NT2/D1 (cell line): ENCODE measurements at regions not wholly inside any gene's neighbourhood (a gene's known extent, or its start where the extent isn't known, plus 50 kb on each side); places are given as distances from the start of the nearest gene placed in this dataset.
"Not testable (repeated sequence)": the region's sequence is repeated elsewhere in the genome, so short reads cannot be mapped to it uniquely, and the experiment has no call there.

Experiments
- DNase-seq: peaks from one replicate; pipeline ENCODE4 v3.0.0-alpha.2; 2011; ENCODE audit warnings: low read depth, low spot score
- H3K27me3 ChIP-seq: 2 replicates; pipeline ENCODE4 v1.6.0; 2011; ENCODE audit warnings: mild to moderate bottlenecking; ENCODE audit not compliant: insufficient read length, insufficient read depth
- H3K36me3 ChIP-seq: 2 replicates; pipeline ENCODE4 v1.6.1; 2011; ENCODE audit warnings: mild to moderate bottlenecking, low read length, mixed read lengths; ENCODE audit not compliant: insufficient read depth, insufficient read length
- H3K4me1 ChIP-seq: 2 replicates; pipeline ENCODE4 v1.5.1; 2011; ENCODE audit not compliant: insufficient read depth, insufficient read length
- H3K4me3 ChIP-seq: 2 replicates; pipeline ENCODE4 v1.5.1; 2011; ENCODE audit warnings: low read depth; ENCODE audit not compliant: insufficient read length
- H3K9ac ChIP-seq: 2 replicates; pipeline ENCODE4 v1.6.0; 2011; ENCODE audit warnings: low read depth; ENCODE audit not compliant: insufficient read length
- H3K9me3 ChIP-seq: 2 replicates; pipeline ENCODE4 v1.5.1; 2011; ENCODE audit warnings: mild to moderate bottlenecking, low read length; ENCODE audit not compliant: insufficient read depth
- SUZ12 ChIP-seq: IDR thresholded peaks from 2 replicates; pipeline ENCODE4 v1.6.1; 2011; ENCODE audit not compliant: insufficient read length, insufficient read depth; ENCODE audit errors: extremely low read depth
- YY1 ChIP-seq: IDR thresholded peaks from 2 replicates; pipeline ENCODE4 v1.6.1; 2011; ENCODE audit not compliant: insufficient read length, insufficient read depth
- ZNF274 ChIP-seq: IDR thresholded peaks from 2 replicates; pipeline ENCODE4 v1.6.1; 2011; ENCODE audit warnings: mild to moderate bottlenecking, low read depth, low read length

DNA sequence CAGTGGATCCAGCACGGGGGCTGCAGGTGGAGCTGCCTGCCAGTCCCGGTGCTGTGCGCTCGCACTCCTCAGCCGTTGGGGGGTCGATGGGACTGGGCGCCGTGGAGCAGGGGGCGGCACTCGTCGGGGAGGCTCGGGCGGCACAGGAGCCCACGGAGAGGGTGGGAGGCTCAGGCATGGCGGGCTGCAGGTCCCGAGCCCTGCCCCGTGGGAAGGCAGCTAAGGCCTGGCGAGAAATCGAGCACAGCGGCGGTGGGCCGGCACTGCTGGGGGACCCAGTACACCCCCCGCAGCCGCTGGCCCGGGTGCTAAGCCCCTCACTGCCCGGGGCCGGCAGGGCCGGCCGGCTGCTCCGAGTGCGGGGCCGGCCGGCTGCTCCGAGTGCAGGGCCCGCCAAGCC lies 52.3 kb upstream of the MARK1 start:
- not testable (repeated sequence) for H3K4me1 ChIP-seq, H3K36me3 ChIP-seq, H3K4me3 ChIP-seq, H3K9ac ChIP-seq, H3K27me3 ChIP-seq, H3K9me3 ChIP-seq, DNase-seq

DNA sequence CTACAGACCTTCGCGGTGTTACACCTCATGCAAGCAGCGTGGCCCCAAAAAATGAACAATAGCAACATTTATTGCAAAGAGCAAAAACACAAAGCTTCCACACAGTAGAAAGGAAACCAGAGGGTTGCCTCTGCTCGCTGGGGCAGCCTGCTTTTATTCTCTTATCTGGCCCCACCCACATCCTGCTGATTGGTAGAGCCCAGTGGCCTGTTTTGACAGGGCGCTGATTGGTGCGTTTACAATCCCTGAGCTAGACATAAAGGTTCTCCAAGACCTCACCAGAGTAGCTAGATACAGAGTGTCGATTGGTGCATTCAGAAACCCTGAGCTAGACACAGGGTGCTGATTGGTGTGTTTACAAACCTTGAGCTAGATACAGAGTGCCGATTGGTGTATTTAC lies 52.8 kb upstream of the MARK1 start:
- not testable (repeated sequence) for DNase-seq, H3K4me1 ChIP-seq, H3K4me3 ChIP-seq, H3K9ac ChIP-seq, H3K36me3 ChIP-seq, H3K27me3 ChIP-seq, H3K9me3 ChIP-seq

DNA sequence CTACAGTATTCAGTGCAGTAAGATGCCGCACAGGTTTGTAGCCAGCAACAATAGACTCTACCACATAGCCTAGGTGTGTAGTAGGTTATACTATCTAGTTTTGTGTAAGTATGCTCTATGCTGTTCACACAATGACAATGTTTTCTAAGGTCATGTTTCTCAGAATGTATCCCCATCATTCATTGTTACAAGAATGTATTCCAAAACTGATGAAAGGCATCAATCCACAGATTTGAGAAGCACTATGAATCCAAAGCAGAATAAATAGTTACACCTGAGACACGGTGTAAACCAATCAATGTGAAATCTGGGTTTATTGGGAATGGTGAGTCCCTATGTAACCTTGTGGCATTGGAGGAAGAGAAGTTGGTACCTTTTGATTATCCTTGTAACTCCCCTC lies 54.5 kb upstream of the MARK1 start:
- Histone ChIP-seq H3K4me3 (no peak overlapping the region), H3K9ac (no peak overlapping the region), H3K4me1 (no peaks in the 10 kb centered on the region), H3K9me3 (peaks cover 10% of the 10 kb centered on the region), H3K36me3 (no peaks in the 10 kb centered on the region), H3K27me3 (no peaks in the 10 kb centered on the region)
- TF ChIP-seq SUZ12 (no peak), ZNF274 (no peak), YY1 (no peak)
- DNase-seq = no peak

DNA sequence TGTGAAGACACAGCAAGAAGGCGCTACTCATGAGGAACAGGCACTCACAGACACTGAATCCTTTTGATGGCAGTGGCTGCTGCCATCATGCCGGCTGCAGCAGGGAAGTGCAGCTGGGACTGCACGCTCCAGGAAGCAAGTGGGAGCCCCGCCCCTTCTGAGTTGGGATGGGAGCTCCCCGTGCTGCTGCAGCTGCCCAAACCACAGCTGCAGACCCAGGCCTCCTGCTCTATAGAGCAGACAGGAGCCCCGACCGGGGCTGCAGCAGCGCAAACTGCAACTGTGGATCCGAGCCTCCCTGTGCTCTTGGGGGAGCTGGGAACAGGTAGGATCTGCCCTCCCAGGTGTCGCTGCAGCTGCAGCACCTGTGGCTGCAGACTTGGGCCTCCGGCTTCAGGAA lies 65.2 kb upstream of the MARK1 start:
- Histone ChIP-seq H3K9ac (no peak overlapping the region), H3K27me3 (no peaks in the 10 kb centered on the region), H3K4me3 (no peak overlapping the region), H3K36me3 (no peaks in the 10 kb centered on the region), H3K4me1 (no peaks in the 10 kb centered on the region), H3K9me3 (peaks cover 33% of the 10 kb centered on the region)
- TF ChIP-seq SUZ12 (no peak), YY1 (no peak), ZNF274 (no peak)
- no peak for DNase-seq

DNA sequence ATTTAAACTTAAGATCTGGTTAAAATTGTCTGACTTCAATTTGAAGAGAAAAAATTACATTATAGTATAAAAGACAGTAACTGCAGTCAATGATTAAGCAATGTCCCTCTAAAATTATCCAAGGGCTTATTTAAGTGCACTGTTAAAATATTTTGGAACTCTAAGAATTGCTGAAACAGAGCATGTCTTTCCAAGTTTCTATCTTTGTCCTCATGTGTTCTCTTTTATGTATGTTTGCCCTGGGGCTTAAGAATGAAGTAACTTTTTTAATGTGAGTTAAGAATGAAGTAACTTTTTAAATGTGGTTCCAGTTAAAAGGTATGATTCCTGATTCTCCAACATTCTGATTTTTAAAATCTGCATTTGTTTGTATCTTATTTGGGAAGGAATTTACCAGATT lies 69.0 kb upstream of the MARK1 start:
- no peaks in the 10 kb centered on the region for H3K4me1 ChIP-seq
- TF ChIP-seq ZNF274 (no peak), YY1 (no peak), SUZ12 (no peak)
- no peak for DNase-seq

DNA sequence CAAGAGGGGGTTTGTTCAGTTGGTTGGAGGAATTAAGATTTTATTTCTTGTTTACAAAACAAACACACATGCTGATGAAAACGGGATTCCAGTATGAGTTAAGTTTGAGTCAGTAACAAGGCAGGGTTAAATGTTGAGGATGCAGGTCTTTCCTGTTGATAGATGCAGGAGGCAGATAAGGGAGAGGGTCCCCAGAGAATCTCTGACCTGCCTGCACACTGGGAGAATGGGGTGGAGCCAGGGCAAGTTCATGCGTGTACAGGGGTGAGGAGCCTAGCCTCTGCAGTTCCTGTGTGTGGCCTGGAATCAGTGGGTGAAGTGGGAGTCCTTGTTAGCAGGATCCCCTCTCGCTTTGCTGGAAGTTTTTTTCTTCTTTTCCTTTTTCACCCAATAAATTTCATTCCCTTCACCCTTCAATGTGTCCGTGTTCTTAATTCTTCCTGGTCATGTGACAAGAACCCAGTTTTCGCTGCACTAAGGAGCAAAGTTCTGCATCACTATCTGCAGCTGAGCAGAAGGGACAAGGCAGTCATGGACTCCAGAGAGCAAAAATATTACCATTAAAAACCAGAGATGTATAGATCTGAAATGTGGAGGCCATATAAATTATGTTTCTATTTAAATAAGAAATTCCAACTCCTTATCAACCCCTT lies 69.9 kb upstream of the MARK1 start:
- no peak overlapping the region for H3K4me3 ChIP-seq
- no peaks in the 10 kb centered on the region for H3K4me1 ChIP-seq
- TF ChIP-seq SUZ12 = no peak
- H3K36me3 ChIP-seq = no peaks in the 10 kb centered on the region
- no peak for DNase-seq
- no peaks in the 10 kb centered on the region for H3K27me3 ChIP-seq
- peaks cover 3% of the 10 kb centered on the region; the same call in 1 of the 2 replicates for H3K9me3 ChIP-seq
- H3K9ac ChIP-seq = no peak overlapping the region

More for the DNA sequence above, 69.0 kb upstream of the MARK1 start:
- Histone ChIP-seq H3K36me3 (no peaks in the 10 kb centered on the region), H3K9ac (no peak overlapping the region), H3K4me3 (no peak overlapping the region), H3K9me3 (peaks cover 11% of the 10 kb centered on the region; the same call in 1 of the 2 replicates), H3K27me3 (no peaks in the 10 kb centered on the region)

DNA sequence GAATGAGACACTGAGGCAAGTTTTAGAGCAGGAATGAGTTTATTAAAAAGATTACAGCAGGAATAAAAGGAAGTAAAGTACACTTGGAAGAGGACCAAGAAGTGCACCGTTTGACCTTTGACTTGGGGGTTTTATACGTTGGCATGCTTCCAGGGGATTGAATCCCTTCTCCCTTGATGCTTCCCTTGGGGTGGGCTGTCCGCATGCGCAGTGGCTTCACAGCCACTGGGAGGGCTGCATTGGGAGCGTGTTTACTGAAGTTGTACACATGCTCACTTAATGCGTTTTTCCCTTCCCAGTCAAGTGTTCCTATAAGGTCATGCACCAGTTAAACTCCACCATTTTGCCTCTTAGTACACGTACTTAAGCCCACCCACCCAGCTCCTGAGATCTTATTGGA lies 72.4 kb upstream of the MARK1 start:
- Histone ChIP-seq H3K36me3 (no peaks in the 10 kb centered on the region), H3K9me3 (no peaks in the 10 kb centered on the region), H3K4me3 (no peak overlapping the region), H3K9ac (no peak overlapping the region), H3K27me3 (no peaks in the 10 kb centered on the region), H3K4me1 (no peaks in the 10 kb centered on the region)
- no peak for DNase-seq
- TF ChIP-seq ZNF274 = no peak

DNA sequence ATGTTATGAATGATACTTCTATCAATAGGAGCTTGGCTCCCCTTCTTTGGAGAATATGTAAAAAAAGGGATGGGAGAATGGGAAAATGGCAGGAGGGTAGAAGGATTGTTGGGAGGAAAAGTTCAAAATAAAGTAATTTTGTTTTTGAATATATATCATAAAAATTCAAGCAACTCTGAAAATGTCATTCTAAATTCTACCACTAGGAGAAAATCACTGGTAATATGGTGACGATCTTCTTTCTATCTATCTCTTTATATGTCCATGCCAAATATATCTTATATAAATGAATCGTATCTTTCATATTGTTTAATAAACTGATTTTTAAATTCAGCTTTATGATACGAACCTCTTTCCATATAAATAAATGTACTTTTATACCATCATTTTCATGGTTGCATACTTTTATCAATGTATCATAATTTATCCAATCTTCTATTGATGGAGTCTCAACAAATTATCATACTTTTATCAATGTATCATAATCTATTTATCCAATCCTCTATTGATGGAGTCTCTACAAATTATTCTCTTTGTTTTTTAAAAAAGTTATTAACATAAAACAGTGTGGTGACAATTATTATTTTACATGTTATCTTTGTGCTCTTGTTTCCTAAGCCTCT lies 73.7 kb upstream of the MARK1 start:
- no peak for DNase-seq
- H3K9me3 ChIP-seq = no peaks in the 10 kb centered on the region
- H3K4me1 ChIP-seq = no peaks in the 10 kb centered on the region
- H3K27me3 ChIP-seq = no peaks in the 10 kb centered on the region
- H3K4me3 ChIP-seq = no peak overlapping the region
- H3K9ac ChIP-seq = no peak overlapping the region
- H3K36me3 ChIP-seq = no peaks in the 10 kb centered on the region
- no peak for TF ChIP-seq SUZ12
- no peak for TF ChIP-seq YY1
- no peak for TF ChIP-seq ZNF274
